Endothelial cell of hepatic sinusoid (primary cell): ENCODE measurements at regions not wholly inside any gene's neighbourhood (a gene's known extent, or its start where the extent isn't known, plus 50 kb on each side); places are given as distances from the start of the nearest gene placed in this dataset.
"Not testable (repeated sequence)": the region's sequence is repeated elsewhere in the genome, so short reads cannot be mapped to it uniquely, and the experiment has no call there.

Source experiments
- in situ Hi-C: cut with HindIII; loops from 2 replicates; pipeline ENCODE4 v1.10.0; 2017; ENCODE audit warnings: low sequenced_read_pairs

DNA sequence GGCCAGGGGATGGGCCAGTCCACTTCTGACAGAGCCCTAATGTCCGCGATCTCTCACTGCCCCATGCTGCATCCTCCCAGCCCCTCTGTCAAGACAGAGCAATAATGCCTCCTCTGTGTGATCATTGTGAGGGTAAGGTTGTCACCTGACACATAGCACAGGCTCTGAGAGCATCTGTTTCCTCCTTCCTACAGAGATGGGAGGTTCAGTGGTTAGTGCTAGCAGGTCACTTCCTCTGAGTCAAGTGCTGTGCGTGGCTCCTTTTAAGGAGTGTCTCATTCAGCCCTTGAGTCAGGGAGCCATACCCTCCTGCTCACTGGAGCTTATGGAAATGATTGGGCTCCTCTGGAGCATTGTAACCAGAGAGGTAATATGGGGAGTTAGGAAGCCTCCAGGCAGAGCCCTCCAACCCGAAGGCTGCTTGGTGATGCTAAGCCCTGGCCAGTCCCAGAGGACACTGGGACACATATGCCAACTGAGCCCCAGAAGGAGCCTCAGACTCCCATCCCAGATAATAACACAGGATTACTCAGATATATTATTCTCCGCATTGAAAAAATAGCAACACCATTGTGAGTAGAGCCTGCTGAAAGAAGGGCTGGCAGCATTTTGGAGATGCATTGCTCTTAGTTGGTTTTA lies 189.0 kb downstream of the GALNT1 start:
- in situ Hi-C loops = no loop called here

DNA sequence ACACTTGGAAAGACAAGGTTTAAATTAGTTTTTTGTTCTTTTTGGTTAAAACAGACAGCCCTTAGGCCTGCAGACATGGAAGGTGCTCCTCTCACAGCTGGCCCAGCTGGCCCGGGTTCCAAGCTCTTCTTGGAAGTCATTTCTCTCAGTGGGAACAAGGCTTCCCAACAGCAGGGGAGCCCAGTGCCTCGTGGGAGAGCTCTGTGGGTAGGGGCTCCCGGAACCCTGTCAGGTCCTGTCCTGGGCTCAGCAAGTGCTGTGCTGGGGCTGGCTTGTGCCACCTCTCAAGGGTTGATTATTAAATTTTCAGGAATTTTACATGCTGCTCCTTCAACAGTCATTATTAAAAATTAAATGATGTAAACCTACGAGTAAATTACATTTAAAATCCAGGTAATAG lies 189.6 kb downstream of the GALNT1 start:
- in situ Hi-C loops = no loop called here

DNA sequence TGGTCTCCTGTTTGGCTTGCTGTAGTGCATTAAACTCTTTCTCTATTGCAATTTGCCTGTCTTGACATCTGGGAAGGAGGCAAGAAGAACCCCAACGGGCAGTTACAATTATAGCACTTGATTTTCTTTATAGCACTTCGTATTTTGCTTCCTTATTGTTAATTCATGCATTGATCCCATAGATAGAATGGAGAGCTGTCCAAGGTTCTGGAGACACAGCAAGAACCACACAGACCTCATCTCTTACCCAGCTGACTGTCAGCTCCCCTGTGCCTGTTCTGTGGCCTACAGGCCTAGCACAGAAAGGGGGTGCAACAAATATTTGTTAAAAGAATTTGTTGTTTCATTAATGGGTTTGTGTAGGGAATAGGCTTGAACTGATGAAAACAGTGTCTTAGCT lies 194.3 kb downstream of the GALNT1 start:
- in situ Hi-C loops = no loop called here

GRCh38 chr18:35776473-35776872 lies 194.9 kb downstream of the GALNT1 start:
- in situ Hi-C loops = no loop called here

DNA sequence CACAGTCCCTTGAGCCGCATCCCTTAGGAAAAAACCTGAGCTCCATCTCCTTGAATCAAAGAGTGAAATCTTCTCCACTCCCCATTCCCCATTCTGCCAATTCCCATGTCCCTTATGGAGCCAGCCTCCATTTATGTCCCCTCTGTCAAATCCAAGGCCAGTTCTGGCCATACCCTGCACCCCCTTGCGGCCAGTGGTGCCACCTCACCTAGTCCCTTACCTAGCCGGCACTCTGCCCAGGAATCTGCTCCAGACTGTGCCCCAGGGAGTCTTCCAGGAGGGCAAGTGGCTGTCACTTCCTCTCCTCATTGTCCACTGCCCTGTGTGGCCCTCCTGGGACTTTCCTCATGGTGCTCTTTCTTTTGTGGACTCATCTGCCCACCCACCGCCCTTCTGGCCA lies 195.4 kb upstream of the RMP24 start:
- in situ Hi-C loops = no loop called here

DNA sequence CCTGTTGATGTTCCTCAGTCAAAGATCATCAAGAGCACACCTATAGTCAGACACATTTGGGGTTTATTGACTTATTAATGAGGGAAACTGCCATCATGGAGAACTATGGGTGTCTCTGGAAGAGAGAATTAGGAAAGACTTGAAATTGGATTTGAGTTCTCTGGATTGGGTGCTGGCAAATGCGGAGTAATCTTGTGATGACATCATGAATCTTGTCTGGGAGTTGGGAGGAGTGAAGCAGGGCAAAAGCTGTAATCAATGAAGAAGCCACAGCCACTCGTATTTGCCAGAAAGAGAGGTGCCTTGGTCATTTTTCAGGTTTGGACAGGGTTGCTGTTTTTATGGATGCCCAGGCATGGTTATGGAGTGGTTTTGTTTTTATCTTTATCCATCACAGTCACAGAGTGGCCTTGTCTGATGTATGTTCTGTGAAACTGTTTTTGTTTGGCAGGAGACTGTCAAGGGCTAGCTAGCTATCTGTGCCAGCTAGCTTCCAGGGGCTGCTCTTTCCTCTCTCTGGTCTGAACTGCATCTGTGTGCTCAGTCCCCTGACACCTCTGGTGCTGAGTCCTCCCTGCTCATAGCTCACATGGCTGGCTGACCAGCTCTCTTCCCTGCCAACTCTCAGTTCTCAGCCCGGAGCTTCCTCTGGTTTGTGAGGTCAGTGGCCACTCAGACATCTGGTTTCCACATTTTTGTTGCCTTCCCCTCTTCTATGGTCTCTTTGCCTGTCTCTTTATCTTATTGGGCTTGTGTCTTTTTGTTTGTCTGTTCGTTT lies 193.4 kb upstream of the RMP24 start:
- in situ Hi-C loops = no loop called here

GRCh38 chr18:35780937-35781336 lies 191.5 kb upstream of the RMP24 start:
- in situ Hi-C loops = no loop called here

- in situ Hi-C loops = no loop called here
Measured at GRCh38 chr18:35782926-35783325, 189.6 kb upstream of the RMP24 start.

DNA sequence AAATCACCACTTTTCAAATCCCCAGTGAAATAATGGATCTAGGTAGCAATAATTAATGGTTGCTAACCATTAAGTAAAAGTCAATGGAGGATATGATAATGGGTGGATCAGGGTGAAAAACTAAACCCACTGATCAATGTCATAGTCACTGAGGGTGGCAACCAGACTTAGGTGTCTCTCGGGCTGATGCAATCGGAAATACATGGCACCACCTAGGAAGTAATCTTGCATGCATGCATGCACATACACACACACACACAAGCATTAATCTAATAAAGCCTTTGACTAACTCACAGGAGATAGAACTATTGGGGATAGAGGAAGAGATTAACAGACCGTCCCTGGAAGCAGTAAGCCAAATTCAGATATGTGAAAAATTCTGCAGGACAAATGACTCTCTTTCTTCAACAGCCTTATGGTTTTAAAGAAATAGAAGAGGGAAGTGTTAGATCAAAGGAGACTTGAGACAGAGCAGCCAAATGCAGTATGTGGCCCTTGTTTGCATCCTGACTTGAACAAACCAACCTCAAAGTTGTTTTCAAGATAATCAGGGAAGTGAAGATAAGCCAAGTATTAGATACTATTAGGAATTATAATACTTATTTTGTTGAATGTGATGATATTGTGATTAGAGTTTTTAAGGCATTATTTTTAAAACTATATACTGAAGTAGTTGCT lies 186.0 kb upstream of the RMP24 start:
- in situ Hi-C loops = no loop called here

GRCh38 chr18:35789543-35789942 lies 182.9 kb upstream of the RMP24 start:
- in situ Hi-C loops = no loop called here

GRCh38 chr18:35797948-35798347 lies 174.5 kb upstream of the RMP24 start:
- in situ Hi-C loops = no loop called here

DNA sequence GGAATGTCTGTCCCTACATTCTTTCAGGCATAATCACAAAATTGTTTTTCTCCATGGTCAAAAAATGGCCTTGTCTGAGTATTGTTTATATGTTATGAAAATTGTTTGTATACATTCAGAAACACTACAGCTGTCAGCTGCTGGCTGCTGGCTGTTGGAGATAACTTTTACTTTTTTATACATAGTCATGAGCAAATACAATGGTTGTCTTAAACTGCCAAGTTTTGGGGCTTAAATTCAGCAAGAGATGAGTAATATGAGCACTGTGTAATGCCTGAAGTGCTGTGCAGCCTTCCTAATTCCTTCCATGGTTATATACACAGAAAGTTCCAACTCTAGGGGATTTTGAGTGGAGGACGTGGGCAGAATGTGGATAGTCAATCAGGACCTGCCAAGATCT lies 168.9 kb upstream of the RMP24 start:
- in situ Hi-C loops = no loop called here

- in situ Hi-C loops = no loop called here
Measured at GRCh38 chr18:35804377-35804776, 168.1 kb upstream of the RMP24 start.

GRCh38 chr18:35807811-35808335 lies 164.6 kb upstream of the RMP24 start:
- in situ Hi-C loops = no loop called here

DNA sequence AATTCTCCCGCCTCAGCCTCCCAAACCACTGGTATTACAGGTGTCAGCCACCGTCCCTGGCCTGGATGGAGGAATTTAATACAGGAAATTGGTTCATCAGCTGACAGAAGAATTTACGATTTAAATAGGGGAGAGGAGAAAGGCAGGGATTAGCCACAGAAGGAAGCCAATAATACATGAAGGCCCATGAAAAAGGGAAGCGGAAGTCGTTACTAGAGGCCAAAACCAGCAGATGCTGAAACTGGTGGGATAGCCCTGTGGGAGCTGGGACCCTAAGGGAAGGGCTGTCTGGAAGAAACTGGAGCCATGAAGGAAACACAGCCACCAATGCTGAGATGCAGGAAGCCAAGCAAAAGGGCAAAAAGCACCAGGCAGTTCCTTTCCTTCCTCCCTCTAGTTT lies 163.7 kb upstream of the RMP24 start:
- in situ Hi-C loops = no loop called here

DNA sequence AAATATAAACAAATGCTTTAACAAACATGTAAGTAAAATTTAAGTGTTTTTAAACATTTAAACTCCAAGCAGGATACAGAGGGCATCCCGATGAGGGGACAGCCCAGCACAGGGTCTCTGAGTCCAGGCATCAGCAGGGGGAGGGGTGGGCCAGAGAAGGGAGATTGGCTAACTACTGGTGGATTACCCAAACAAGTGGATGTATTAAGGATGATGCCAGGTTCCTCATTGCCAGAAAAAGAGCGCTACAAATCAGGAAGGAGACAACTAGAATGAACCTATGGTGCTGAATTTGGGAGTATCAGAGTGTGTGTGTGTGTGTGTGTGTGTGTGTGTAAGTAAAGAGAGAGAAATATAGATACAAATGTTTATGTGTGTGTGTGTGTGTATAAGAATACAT lies 162.0 kb upstream of the RMP24 start:
- in situ Hi-C loops = no loop called here

- in situ Hi-C loops = no loop called here
Measured at GRCh38 chr18:35811896-35812295, 160.6 kb upstream of the RMP24 start.

- in situ Hi-C loops = not testable (repeated sequence)
Measured at GRCh38 chr18:35815011-35815410, 157.5 kb upstream of the RMP24 start.

DNA sequence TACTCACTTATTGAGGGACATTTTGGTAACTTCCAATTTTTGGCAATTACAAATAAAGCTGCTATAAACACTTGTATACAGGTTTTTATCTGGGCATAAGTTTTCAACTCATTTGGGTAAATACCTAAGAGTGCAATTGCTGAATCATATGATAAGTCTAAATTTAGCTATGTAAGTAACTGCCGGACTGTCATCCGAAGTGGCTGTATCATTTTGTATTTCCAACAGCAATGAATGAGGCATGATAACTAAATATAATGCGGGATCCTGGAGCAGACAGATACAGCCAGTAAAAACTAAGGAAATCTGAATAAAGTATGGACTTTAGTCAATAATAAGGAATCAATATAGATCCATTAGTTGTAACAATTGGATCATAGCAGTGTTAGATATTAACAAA lies 156.5 kb upstream of the RMP24 start:
- in situ Hi-C loops = no loop called here

DNA sequence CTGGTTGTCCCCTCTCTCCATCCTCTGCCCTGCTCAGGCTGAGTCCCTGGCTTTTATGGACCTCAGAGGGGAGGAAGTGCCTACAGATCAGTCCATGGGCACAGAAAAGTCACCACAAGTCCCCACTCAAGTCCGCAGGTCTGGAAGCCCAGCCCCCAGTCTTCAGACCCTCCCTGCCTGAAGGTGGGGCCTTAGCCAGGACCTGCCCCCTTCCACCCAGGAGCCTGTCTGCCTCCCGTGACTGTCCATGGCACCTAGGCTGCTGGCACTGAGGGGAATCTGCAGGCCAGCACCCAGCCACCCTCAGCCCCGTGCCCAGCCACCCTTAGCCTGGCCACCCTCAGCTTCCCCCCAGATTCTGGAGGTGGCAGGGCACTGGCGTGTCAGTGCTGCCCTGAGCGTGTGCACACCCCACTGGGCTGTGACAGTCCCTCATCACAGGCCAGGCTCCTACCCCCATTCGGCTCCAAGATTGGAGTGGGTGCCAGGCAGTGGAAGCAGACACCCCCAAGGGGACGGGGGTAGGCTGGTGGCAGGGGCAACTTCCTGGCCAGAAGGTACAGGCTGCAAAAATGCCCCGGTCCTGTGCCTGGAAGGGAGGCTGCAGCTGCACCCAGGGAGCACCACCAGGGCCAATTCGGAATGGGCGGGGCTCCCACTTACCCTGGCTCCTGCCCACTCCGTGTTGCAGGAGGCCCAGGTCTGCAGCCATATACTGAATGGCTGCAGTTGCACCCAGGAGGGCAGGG lies 154.7 kb upstream of the RMP24 start:
- in situ Hi-C loops = no loop called here

GRCh38 chr18:35818353-35818667 lies 154.2 kb upstream of the RMP24 start:
- in situ Hi-C loops = no loop called here
